ENCODE measurements at regions not wholly inside any gene's neighbourhood (a gene's known extent, or its start where the extent isn't known, plus 50 kb on each side); places are given as distances from the start of the nearest gene placed in this dataset.

DNA sequence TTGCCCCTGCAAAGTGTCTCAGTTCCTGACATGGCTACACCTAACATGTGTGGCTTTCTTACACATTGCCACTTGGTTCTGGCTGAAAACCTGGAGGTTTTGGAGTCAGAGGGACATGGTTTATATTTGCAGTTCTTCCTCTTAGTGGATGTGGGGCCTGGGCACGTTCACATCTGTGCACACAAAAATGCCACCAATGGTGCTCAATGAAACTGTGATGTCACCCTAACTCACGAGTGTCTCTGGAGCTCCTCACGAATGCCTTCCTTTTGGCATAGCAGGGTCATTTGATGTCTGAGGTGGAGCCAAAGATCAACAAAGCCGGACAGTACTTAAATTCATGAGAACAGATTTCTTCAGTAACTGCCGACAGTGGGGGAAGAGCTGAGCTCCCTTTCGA lies 231.7 kb upstream of the HS6ST1 start:
- Histone ChIP-seq H3K36me3 (ENCODE audit: control insufficient read depth in 4 of 4, insufficient read depth in 3 of 4, low read depth in 1 of 4, low read length in 3 of 4) (no peaks in the 10 kb centered on the region), H3K4me1 (ENCODE audit: control insufficient read depth in 4 of 4, insufficient read depth in 4 of 4, low read length in 3 of 4) (no peaks in the 10 kb centered on the region), H3K4me3 (ENCODE audit: low read depth in 1 of 3, low read length in 3 of 3) (no peak overlapping the region), H3K9ac (ENCODE audit: low read depth in 1 of 2, low read length in 2 of 2) (no peak overlapping the region), H3K27ac (ENCODE audit: low read depth in 1 of 2, low read length in 2 of 2) (no peak overlapping the region), H3K27me3 (ENCODE audit: control insufficient read depth in 4 of 4, insufficient read depth in 4 of 4, low read length in 3 of 4) (no peaks in the 10 kb centered on the region), H3K9me3 (ENCODE audit: control insufficient read depth in 4 of 4, low read length in 3 of 4) (no peaks in the 10 kb centered on the region)
- TF ChIP-seq, protein P1, sequence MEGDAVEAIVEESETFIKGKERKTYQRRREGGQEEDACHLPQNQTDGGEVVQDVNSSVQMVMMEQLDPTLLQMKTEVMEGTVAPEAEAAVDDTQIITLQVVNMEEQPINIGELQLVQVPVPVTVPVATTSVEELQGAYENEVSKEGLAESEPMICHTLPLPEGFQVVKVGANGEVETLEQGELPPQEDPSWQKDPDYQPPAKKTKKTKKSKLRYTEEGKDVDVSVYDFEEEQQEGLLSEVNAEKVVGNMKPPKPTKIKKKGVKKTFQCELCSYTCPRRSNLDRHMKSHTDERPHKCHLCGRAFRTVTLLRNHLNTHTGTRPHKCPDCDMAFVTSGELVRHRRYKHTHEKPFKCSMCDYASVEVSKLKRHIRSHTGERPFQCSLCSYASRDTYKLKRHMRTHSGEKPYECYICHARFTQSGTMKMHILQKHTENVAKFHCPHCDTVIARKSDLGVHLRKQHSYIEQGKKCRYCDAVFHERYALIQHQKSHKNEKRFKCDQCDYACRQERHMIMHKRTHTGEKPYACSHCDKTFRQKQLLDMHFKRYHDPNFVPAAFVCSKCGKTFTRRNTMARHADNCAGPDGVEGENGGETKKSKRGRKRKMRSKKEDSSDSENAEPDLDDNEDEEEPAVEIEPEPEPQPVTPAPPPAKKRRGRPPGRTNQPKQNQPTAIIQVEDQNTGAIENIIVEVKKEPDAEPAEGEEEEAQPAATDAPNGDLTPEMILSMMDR (IDR thresholded peaks at IDR 0.05; ENCODE audit: low read depth, low read length, missing input control) = no peak
- TF ChIP-seq HNF4A (conservative IDR thresholded peaks at IDR 0.05) (no peak), GABPA (IDR thresholded peaks at IDR 0.05 in 1 of 2, conservative IDR thresholded peaks at IDR 0.05 in 1 of 2) (no peak), MAX (IDR thresholded peaks at IDR 0.05) (no peak), ZBTB33 (IDR thresholded peaks at IDR 0.05) (no peak), SP1 (IDR thresholded peaks at IDR 0.05) (no peak), TAF1 (conservative IDR thresholded peaks at IDR 0.05) (no peak), FOXA2 (IDR thresholded peaks at IDR 0.05) (no peak), NR2F2 (IDR thresholded peaks at IDR 0.05) (no peak), YY1 (IDR thresholded peaks at IDR 0.05) (no peak), EGR1 (IDR thresholded peaks at IDR 0.05; ENCODE audit: low read depth in 2 of 2) (no peak)
- DNase-seq (ENCODE audit: low spot score) = no peak
- WGBS = 87% methylated on average over 6 of the region's 6 CpGs

DNA sequence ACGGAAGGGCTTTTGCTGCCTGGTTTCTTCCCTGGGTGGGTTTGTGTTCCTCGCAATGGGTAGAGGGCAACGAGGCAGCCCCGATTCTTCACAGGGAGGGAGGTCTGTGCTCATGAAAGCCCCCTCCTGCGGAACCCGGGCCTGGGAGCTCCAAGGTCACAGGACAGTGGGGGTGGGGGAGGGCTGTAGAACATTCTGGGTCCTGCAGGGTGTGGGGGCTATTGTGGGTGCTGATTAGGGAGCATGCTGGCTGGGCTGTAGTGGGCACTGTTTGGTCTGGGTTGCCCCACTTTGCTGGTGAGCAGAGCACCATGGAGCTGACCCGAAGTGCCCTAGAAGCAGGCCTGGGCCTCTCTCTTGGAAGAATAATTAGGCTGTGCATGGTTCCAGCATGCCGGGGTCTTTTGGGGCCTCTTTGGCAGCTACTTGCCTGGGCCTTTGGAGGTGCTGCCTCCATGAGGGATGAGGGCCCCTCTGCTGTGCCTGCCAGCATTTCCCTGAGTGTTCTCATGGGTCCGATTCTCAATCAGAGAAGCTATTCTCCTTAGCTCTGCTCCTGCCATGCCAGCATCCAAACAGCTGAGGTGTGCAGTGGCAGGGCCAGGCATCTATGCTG lies 232.2 kb upstream of the HS6ST1 start:
- DNase-seq (ENCODE audit: low spot score) = no peak
- H3K9ac ChIP-seq (ENCODE audit: low read depth in 1 of 2, low read length in 2 of 2) = no peak overlapping the region
- no peaks in the 10 kb centered on the region for H3K36me3 ChIP-seq (ENCODE audit: control insufficient read depth in 4 of 4, insufficient read depth in 3 of 4, low read depth in 1 of 4, low read length in 3 of 4)
- 92% methylated on average over 9 of the region's 9 CpGs for WGBS
- H3K4me3 ChIP-seq (ENCODE audit: low read depth in 1 of 3, low read length in 3 of 3) = no peak overlapping the region
- H3K27ac ChIP-seq (ENCODE audit: low read depth in 1 of 2, low read length in 2 of 2) = no peak overlapping the region
- no peaks in the 10 kb centered on the region for H3K4me1 ChIP-seq (ENCODE audit: control insufficient read depth in 4 of 4, insufficient read depth in 4 of 4, low read length in 3 of 4)
- H3K27me3 ChIP-seq (ENCODE audit: control insufficient read depth in 4 of 4, insufficient read depth in 4 of 4, low read length in 3 of 4) = no peaks in the 10 kb centered on the region
- no peaks in the 10 kb centered on the region for H3K9me3 ChIP-seq (ENCODE audit: control insufficient read depth in 4 of 4, low read length in 3 of 4)
- TF ChIP-seq HNF4G (IDR thresholded peaks at IDR 0.05) (no peak), ZBTB33 (IDR thresholded peaks at IDR 0.05) (no peak), JUND (IDR thresholded peaks at IDR 0.05) (no peak), TAF1 (conservative IDR thresholded peaks at IDR 0.05) (no peak), MAX (IDR thresholded peaks at IDR 0.05) (no peak), RAD21 (IDR thresholded peaks at IDR 0.05) (no peak), RXRA (IDR thresholded peaks at IDR 0.05) (no peak), NR2F2 (IDR thresholded peaks at IDR 0.05) (no peak), YY1 (IDR thresholded peaks at IDR 0.05) (no peak), SP1 (IDR thresholded peaks at IDR 0.05) (no peak), FOXA1 (IDR thresholded peaks at IDR 0.05) (no peak), REST (IDR thresholded peaks at IDR 0.05) (no peak)
- TF ChIP-seq, protein P2, sequence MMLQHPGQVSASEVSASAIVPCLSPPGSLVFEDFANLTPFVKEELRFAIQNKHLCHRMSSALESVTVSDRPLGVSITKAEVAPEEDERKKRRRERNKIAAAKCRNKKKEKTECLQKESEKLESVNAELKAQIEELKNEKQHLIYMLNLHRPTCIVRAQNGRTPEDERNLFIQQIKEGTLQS (IDR thresholded peaks at IDR 0.05) = no peak

Data from liver (tissue), 8 donors.